ENCODE measurements at regions not wholly inside any gene's neighbourhood (a gene's known extent, or its start where the extent isn't known, plus 50 kb on each side); places are given as distances from the start of the nearest gene placed in this dataset.
A peak's percentile ranks its signal among the peaks of the same experiment; 100 is the strongest.

GRCh38 chr13:107866941-107867623 lies 348.3 kb downstream of the LIG4 start:
- no peaks in the 10 kb centered on the region for H3K9me3 Mint-ChIP-seq
- Histone ChIP-seq H3K4me3 (ENCODE audit: low read length) (peak overlapping the region; percentile 90), H3K27ac (ENCODE audit: low read depth, low read length) (no peak overlapping the region), H3K4me1 (ENCODE audit: control insufficient read depth, insufficient read depth, low read length) (peaks cover 4% of the 10 kb centered on the region), H3K27me3 (ENCODE audit: control insufficient read depth, insufficient read depth, low read length, poor library complexity, severe bottlenecking) (peaks cover 40% of the 10 kb centered on the region), H3K36me3 (ENCODE audit: control insufficient read depth, insufficient read depth, low read length) (no peaks in the 10 kb centered on the region), H3K9ac (ENCODE audit: extremely low read depth, low read length, poor library complexity, severe bottlenecking) (no peak overlapping the region), H3K9me3 (ENCODE audit: control insufficient read depth, low read length) (no peaks in the 10 kb centered on the region)
- no peaks in the 10 kb centered on the region for H3K36me3 Mint-ChIP-seq (ENCODE audit: low read depth)
- 0% methylated on average over 73 of the region's 79 CpGs; no CpG with 5 or more reads in 1 of the 2 experiments for WGBS, 2 experiments (ENCODE audit: insufficient coverage in 1 of 2, insufficient read length in 1 of 2)
- no peak overlapping the region for H3K27ac Mint-ChIP-seq
- peak overlapping the region; percentile 81 for H3K4me3 Mint-ChIP-seq
- H3K4me1 Mint-ChIP-seq = peaks cover 20% of the 10 kb centered on the region
- H3K27me3 Mint-ChIP-seq (ENCODE audit: insufficient read depth) = peaks cover 30% of the 10 kb centered on the region
- TF ChIP-seq CTCF (conservative IDR thresholded peaks at IDR 0.05) = no peak
- peak; percentile 75 for DNase-seq

- H3K9me3 Mint-ChIP-seq = no peaks in the 10 kb centered on the region
- peaks cover 40% of the 10 kb centered on the region for H3K27me3 ChIP-seq (ENCODE audit: control insufficient read depth, insufficient read depth, low read length, poor library complexity, severe bottlenecking)
- no peak overlapping the region for H3K9ac ChIP-seq (ENCODE audit: extremely low read depth, low read length, poor library complexity, severe bottlenecking)
- no peaks in the 10 kb centered on the region for H3K36me3 ChIP-seq (ENCODE audit: control insufficient read depth, insufficient read depth, low read length)
- WGBS, 2 experiments (ENCODE audit: insufficient coverage in 1 of 2, insufficient read length in 1 of 2) = 0 to 1% methylated on average over 22 to 51 of the region's 51 CpGs
- H3K27me3 Mint-ChIP-seq (ENCODE audit: insufficient read depth) = peaks cover 30% of the 10 kb centered on the region
- no peaks in the 10 kb centered on the region for H3K36me3 Mint-ChIP-seq (ENCODE audit: low read depth)
- H3K4me1 Mint-ChIP-seq = peaks cover 20% of the 10 kb centered on the region
- H3K4me1 ChIP-seq (ENCODE audit: control insufficient read depth, insufficient read depth, low read length) = peaks cover 4% of the 10 kb centered on the region
- peak overlapping the region; percentile 90 for H3K4me3 ChIP-seq (ENCODE audit: low read length)
- peak overlapping the region; percentile 81 for H3K4me3 Mint-ChIP-seq
- DNase-seq = peak; percentile 85
- no peaks in the 10 kb centered on the region for H3K9me3 ChIP-seq (ENCODE audit: control insufficient read depth, low read length)
- no peak overlapping the region for H3K27ac ChIP-seq (ENCODE audit: low read depth, low read length)
- no peak for TF ChIP-seq CTCF (conservative IDR thresholded peaks at IDR 0.05)
- no peak overlapping the region for H3K27ac Mint-ChIP-seq
Measured at GRCh38 chr13:107866032-107866940, 349.1 kb downstream of the LIG4 start.

GRCh38 chr13:107865643-107866031 lies 349.7 kb downstream of the LIG4 start:
- Histone ChIP-seq H3K27me3 (ENCODE audit: control insufficient read depth, insufficient read depth, low read length, poor library complexity, severe bottlenecking) (peaks cover 40% of the 10 kb centered on the region), H3K4me1 (ENCODE audit: control insufficient read depth, insufficient read depth, low read length) (peaks cover 4% of the 10 kb centered on the region), H3K4me3 (ENCODE audit: low read length) (peak overlapping the region; percentile 30), H3K36me3 (ENCODE audit: control insufficient read depth, insufficient read depth, low read length) (no peaks in the 10 kb centered on the region), H3K9ac (ENCODE audit: extremely low read depth, low read length, poor library complexity, severe bottlenecking) (no peak overlapping the region), H3K9me3 (ENCODE audit: control insufficient read depth, low read length) (no peaks in the 10 kb centered on the region), H3K27ac (ENCODE audit: low read depth, low read length) (no peak overlapping the region)
- H3K36me3 Mint-ChIP-seq (ENCODE audit: low read depth) = no peaks in the 10 kb centered on the region
- H3K9me3 Mint-ChIP-seq = no peaks in the 10 kb centered on the region
- 8 to 9% methylated on average over 16 to 19 of the region's 19 CpGs for WGBS, 2 experiments (ENCODE audit: insufficient coverage in 1 of 2, insufficient read length in 1 of 2)
- no peak for DNase-seq
- H3K27me3 Mint-ChIP-seq (ENCODE audit: insufficient read depth) = peaks cover 30% of the 10 kb centered on the region
- peaks cover 17% of the 10 kb centered on the region for H3K4me1 Mint-ChIP-seq
- H3K27ac Mint-ChIP-seq = no peak overlapping the region
- no peak for TF ChIP-seq CTCF (conservative IDR thresholded peaks at IDR 0.05)
- peak overlapping the region; percentile 81 for H3K4me3 Mint-ChIP-seq
